CD14-positive monocyte (primary cell): ENCODE measurements at regions not wholly inside any gene's neighbourhood (a gene's known extent, or its start where the extent isn't known, plus 50 kb on each side); places are given as distances from the start of the nearest gene placed in this dataset.

Experiments
- DNase-seq, 3 donors: peaks; one replicate each; pipeline ENCODE4 v3.0.0-alpha.2; 2011 to 2022
- H2AFZ ChIP-seq: 2 replicates; pipeline ENCODE4 v1.6.0; 2012; ENCODE audit warnings: mild to moderate bottlenecking, low read depth, low read length, inconsistent platforms; ENCODE audit not compliant: insufficient read depth, poor library complexity, severe bottlenecking
- H3K27ac ChIP-seq, 2 donors: 1 replicate in 1 of 2; 2 replicates in 1 of 2; pipeline ENCODE4 v1.5.1; 2012 to 2013; ENCODE audit warnings: low read length in 2 of 2, control low read depth in 1 of 2, inconsistent platforms in 1 of 2, low read depth in 1 of 2, mild to moderate bottlenecking in 1 of 2
- H3K27me3 ChIP-seq, 2 donors: one replicate each; pipeline versions ENCODE4 v1.6.0 to v1.6.1; 2011 to 2013; ENCODE audit warnings: low read length in 2 of 2; ENCODE audit not compliant: control insufficient read depth in 2 of 2, insufficient read depth in 2 of 2
- H3K36me3 ChIP-seq, 2 donors: replicated peaks in 1 of 2; 1 replicate in 1 of 2; 2 replicates in 1 of 2; pipeline versions ENCODE4 v1.5.1 to v1.6.1; 2012 to 2013; ENCODE audit warnings: low read length in 2 of 2, control low read depth in 1 of 2, inconsistent platforms in 1 of 2, mild to moderate bottlenecking in 1 of 2; ENCODE audit not compliant: insufficient read depth in 2 of 2, control insufficient read depth in 1 of 2
- H3K4me1 ChIP-seq, 2 donors: 1 replicate in 1 of 2; 2 replicates in 1 of 2; pipeline versions ENCODE4 v1.5.1 to v1.6.1; 2012 to 2013; ENCODE audit warnings: low read length in 2 of 2, control low read depth in 1 of 2, inconsistent platforms in 1 of 2, mild to moderate bottlenecking in 1 of 2, moderate library complexity in 1 of 2; ENCODE audit not compliant: insufficient read depth in 2 of 2, control insufficient read depth in 1 of 2
- H3K4me2 ChIP-seq: replicated peaks from 2 replicates; pipeline ENCODE3; 2012; ENCODE audit warnings: low read length, moderate library complexity, mild to moderate bottlenecking; ENCODE audit not compliant: poor library complexity, severe bottlenecking; ENCODE audit errors: extremely low read depth
- H3K4me3 ChIP-seq, 3 experiments: fragments of 200-600 bp in 1 of 3; sonication (generic) in 1 of 3; replicated peaks in 1 of 3; 1 replicate in 2 of 3; 2 replicates in 1 of 3; pipeline ENCODE4 v1.5.1; 2011 to 2013; ENCODE audit warnings: low read length in 3 of 3, mild to moderate bottlenecking in 3 of 3, control low read depth in 2 of 3, low read depth in 2 of 3, inconsistent platforms in 1 of 3, moderate library complexity in 1 of 3
- H3K79me2 ChIP-seq: 2 replicates; pipeline ENCODE4 v1.6.0; 2012; ENCODE audit warnings: mild to moderate bottlenecking, control low read depth, inconsistent platforms, low read length, moderate library complexity; ENCODE audit not compliant: insufficient read depth
- H3K9ac ChIP-seq: 2 replicates; pipeline ENCODE4 v1.6.0; 2017; ENCODE audit warnings: low read length, mild to moderate bottlenecking; ENCODE audit not compliant: insufficient read depth, poor library complexity, severe bottlenecking
- H3K9me3 ChIP-seq, 2 donors: replicated peaks in 1 of 2; 1 replicate in 1 of 2; 2 replicates in 1 of 2; pipeline versions ENCODE4 v1.5.1 to v1.6.1; 2012 to 2013; ENCODE audit warnings: low read length in 2 of 2, control low read depth in 1 of 2; ENCODE audit not compliant: control insufficient read depth in 1 of 2, insufficient read depth in 1 of 2
- H4K20me1 ChIP-seq: 2 replicates; pipeline ENCODE4 v1.6.0; 2012; ENCODE audit warnings: mild to moderate bottlenecking, low read length, control low read depth, moderate library complexity; ENCODE audit not compliant: insufficient read depth
- H3K27ac Mint-ChIP-seq, 7 donors: one replicate each; pipeline ENCODE4 v1.8.0; 2020; ENCODE audit warnings: mild to moderate bottlenecking in 7 of 7, mixed read lengths in 7 of 7, moderate library complexity in 6 of 7, inconsistent platforms in 2 of 7
- H3K27me3 Mint-ChIP-seq, 3 donors: one replicate each; pipeline ENCODE4 v1.8.0; 2021 to 2022; ENCODE audit warnings: low read depth in 3 of 3, mild to moderate bottlenecking in 3 of 3, mixed read lengths in 3 of 3, moderate library complexity in 3 of 3, inconsistent platforms in 1 of 3
- H3K36me3 Mint-ChIP-seq, 2 donors: one replicate each; pipeline ENCODE4 v1.8.0; 2020; ENCODE audit warnings: mixed read lengths in 2 of 2, inconsistent platforms in 1 of 2, mild to moderate bottlenecking in 1 of 2
- H3K4me1 Mint-ChIP-seq: one replicate; pipeline ENCODE4 v1.8.0; 2020; ENCODE audit warnings: mild to moderate bottlenecking, mixed read lengths
- H3K4me3 Mint-ChIP-seq, 2 donors: one replicate each; pipeline ENCODE4 v1.8.0; 2020; ENCODE audit warnings: mild to moderate bottlenecking in 2 of 2, mixed read lengths in 2 of 2, moderate library complexity in 1 of 2
- H3K9me3 Mint-ChIP-seq, 7 donors: one replicate each; pipeline ENCODE4 v1.8.0; 2020 to 2022; ENCODE audit warnings: mixed read lengths in 7 of 7, mild to moderate bottlenecking in 6 of 7, moderate library complexity in 6 of 7, inconsistent platforms in 2 of 7
- WGBS: methylation state at CpG from one replicate; pipeline ENCODE4 v1.1.5; 2013; ENCODE audit warnings: missing lambda C conversion rate; ENCODE audit not compliant: insufficient coverage; 5-methylcytosine and 5-hydroxymethylcytosine counted together
- intact Hi-C, 2 donors: fragments of 100-400 bp; cut with micrococcal nuclease; formaldehyde crosslinking; loops; one replicate each; pipeline versions ENCODE4 v1.15.0 to v1.15.1; 2023
- TF ChIP-seq, protein P1 (sequence below): fragments of 200-600 bp; IDR thresholded peaks from one replicate; pipeline ENCODE4 v1.8.0; 2022; ENCODE audit warnings: antibody characterized with exemption, mild to moderate bottlenecking

DNA sequence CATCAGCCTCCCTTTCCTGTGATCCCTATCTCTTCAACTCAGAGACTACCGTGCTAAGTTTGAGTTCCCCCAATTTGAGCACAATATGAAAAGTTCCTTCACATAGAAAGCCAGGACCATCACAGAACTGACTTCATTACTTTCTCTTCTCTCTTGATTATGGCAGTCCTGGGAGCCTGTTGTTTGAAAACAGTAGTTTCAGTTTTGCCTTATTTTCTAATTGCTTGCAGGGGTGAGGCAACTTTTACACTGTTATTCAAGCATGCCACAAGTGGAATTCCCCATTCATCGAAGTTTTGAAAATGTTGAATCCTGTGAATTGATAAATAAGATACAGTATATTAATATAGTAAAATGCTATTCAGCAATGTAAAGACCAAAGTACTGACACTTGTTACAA is 569.7 kb upstream of the MARCKS start:
- H3K36me3 Mint-ChIP-seq: no peaks in the 10 kb centered on the region
- no peak overlapping the region for H2AFZ ChIP-seq
- no peak overlapping the region for H3K27ac ChIP-seq
- no peak overlapping the region for H3K4me2 ChIP-seq
- H3K4me3 Mint-ChIP-seq: no peak overlapping the region
- no peak overlapping the region for H3K4me3 ChIP-seq
- no peak overlapping the region for H3K9ac ChIP-seq
- H3K27me3 Mint-ChIP-seq: peaks cover 0 to 2% (median 0%) of the 10 kb centered on the region in 3 donors
- H3K27ac Mint-ChIP-seq: no peak overlapping the region
- no peaks in the 10 kb centered on the region for H4K20me1 ChIP-seq
- peaks cover 2 to 10% (median 4%) of the 10 kb centered on the region in 7 donors for H3K9me3 Mint-ChIP-seq
- H3K36me3 ChIP-seq: no peaks in the 10 kb centered on the region
- H3K27me3 ChIP-seq: no peaks in the 10 kb centered on the region
- no peaks in the 10 kb centered on the region for H3K9me3 ChIP-seq
- H3K4me1 Mint-ChIP-seq: no peaks in the 10 kb centered on the region
- no peak for DNase-seq
- WGBS: 100% methylated on average over 1 of the region's 2 CpGs
- TF ChIP-seq, protein P1, sequence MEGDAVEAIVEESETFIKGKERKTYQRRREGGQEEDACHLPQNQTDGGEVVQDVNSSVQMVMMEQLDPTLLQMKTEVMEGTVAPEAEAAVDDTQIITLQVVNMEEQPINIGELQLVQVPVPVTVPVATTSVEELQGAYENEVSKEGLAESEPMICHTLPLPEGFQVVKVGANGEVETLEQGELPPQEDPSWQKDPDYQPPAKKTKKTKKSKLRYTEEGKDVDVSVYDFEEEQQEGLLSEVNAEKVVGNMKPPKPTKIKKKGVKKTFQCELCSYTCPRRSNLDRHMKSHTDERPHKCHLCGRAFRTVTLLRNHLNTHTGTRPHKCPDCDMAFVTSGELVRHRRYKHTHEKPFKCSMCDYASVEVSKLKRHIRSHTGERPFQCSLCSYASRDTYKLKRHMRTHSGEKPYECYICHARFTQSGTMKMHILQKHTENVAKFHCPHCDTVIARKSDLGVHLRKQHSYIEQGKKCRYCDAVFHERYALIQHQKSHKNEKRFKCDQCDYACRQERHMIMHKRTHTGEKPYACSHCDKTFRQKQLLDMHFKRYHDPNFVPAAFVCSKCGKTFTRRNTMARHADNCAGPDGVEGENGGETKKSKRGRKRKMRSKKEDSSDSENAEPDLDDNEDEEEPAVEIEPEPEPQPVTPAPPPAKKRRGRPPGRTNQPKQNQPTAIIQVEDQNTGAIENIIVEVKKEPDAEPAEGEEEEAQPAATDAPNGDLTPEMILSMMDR: no peak
- no peaks in the 10 kb centered on the region for H3K4me1 ChIP-seq
- intact Hi-C loops: no loop called here
- H3K79me2 ChIP-seq: no peaks in the 10 kb centered on the region

DNA sequence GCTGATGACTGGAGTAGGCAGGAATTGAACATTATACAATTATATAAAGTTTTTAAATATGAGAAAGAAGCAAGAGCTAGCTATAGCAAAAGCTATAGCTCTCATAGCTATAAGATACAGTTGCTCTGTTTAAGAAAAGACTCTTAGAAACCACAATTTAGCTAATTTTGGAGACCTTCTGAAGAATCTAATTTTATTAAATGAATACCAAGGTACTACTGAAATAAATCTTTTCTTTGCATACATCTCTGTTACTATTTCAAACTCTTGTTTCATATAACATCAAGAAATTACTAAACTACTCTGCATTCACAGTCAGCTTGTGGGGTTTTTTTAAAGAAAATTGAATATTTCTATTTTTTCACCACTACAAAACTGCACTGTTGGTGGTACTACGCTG is 568.7 kb upstream of the MARCKS start:
- no peaks in the 10 kb centered on the region for H3K4me1 ChIP-seq
- H3K27ac Mint-ChIP-seq: no peak overlapping the region
- H3K27ac ChIP-seq: no peak overlapping the region
- peaks cover 0 to 2% (median 0%) of the 10 kb centered on the region in 3 donors for H3K27me3 Mint-ChIP-seq
- H4K20me1 ChIP-seq: no peaks in the 10 kb centered on the region
- H3K79me2 ChIP-seq: no peaks in the 10 kb centered on the region
- H3K4me2 ChIP-seq: no peak overlapping the region
- H3K4me3 ChIP-seq: no peak overlapping the region
- no CpG with 5 or more reads among the region's 1 CpG for WGBS
- no peaks in the 10 kb centered on the region for H3K9me3 ChIP-seq
- intact Hi-C loops: no loop called here
- no peak for DNase-seq
- H3K4me1 Mint-ChIP-seq: no peaks in the 10 kb centered on the region
- no peaks in the 10 kb centered on the region for H3K36me3 ChIP-seq
- no peak overlapping the region for H3K4me3 Mint-ChIP-seq
- H2AFZ ChIP-seq: no peak overlapping the region
- peaks cover 3 to 10% (median 4%) of the 10 kb centered on the region in 7 donors for H3K9me3 Mint-ChIP-seq
- H3K9ac ChIP-seq: no peak overlapping the region
- no peaks in the 10 kb centered on the region for H3K27me3 ChIP-seq
- no peaks in the 10 kb centered on the region for H3K36me3 Mint-ChIP-seq
- TF ChIP-seq, protein P1: no peak
